ENCODE measurements at regions not wholly inside any gene's neighbourhood (a gene's known extent, or its start where the extent isn't known, plus 50 kb on each side); places are given as distances from the start of the nearest gene placed in this dataset.

DNA sequence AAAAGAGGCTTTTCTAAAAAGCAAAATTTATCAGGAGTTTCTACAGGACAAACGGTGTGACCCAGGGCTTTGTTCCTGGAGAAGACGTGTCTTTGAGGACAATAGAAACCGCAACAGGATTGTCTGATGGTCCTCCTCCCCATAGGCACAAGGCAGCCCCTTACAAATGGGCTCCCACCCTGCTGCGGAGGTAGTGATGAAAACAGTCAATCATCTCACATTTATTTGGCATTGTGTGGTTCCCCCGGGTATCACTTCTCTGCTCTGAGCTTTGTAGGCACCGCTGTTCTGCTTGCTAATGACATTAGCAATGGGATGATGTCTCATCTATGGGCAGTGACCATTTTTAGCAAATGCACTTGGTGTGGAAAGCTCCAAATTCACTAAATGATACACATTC lies 155.5 kb upstream of the TMPO start:
- intact Hi-C loops (cut with DNase I): no loop called here
- 83 to 84% methylated on average over 6 of the region's 6 CpGs for WGBS, 2 donors
- ATAC-seq: no peak
- DNase-seq: no peak
- H3K27ac ChIP-seq: no peak overlapping the region
- H3K36me3 ChIP-seq: no peaks in the 10 kb centered on the region
- H3K9me3 ChIP-seq: no peaks in the 10 kb centered on the region
- TF ChIP-seq, protein P1, sequence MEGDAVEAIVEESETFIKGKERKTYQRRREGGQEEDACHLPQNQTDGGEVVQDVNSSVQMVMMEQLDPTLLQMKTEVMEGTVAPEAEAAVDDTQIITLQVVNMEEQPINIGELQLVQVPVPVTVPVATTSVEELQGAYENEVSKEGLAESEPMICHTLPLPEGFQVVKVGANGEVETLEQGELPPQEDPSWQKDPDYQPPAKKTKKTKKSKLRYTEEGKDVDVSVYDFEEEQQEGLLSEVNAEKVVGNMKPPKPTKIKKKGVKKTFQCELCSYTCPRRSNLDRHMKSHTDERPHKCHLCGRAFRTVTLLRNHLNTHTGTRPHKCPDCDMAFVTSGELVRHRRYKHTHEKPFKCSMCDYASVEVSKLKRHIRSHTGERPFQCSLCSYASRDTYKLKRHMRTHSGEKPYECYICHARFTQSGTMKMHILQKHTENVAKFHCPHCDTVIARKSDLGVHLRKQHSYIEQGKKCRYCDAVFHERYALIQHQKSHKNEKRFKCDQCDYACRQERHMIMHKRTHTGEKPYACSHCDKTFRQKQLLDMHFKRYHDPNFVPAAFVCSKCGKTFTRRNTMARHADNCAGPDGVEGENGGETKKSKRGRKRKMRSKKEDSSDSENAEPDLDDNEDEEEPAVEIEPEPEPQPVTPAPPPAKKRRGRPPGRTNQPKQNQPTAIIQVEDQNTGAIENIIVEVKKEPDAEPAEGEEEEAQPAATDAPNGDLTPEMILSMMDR (IDR thresholded peaks at IDR 0.05): no peak
- no peak overlapping the region for H3K4me3 ChIP-seq
- H3K4me1 ChIP-seq: peaks cover 0 to 6% (median 0%) of the 10 kb centered on the region in 9 donors
- peaks cover 0 to 13% (median 0%) of the 10 kb centered on the region in 7 donors for H3K27me3 ChIP-seq

DNA sequence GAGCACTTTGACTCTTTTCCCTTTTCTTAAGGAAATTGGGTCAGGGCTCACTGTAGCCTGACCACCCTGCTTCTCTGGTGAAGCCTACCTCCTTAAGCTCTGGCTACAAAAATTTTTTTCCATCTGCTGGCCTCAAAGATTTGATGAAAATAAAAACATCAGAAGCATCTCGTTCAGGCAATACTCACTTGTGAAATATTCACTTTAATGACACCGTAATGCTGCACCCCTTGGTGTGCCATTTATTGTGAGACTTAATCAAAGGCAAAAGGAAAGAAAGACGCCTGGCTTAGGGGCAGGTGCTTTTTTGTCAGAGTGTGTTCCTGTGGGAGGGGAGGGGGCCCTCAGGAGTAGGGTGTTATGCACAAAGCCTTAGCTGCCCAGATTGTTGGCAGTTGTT lies 155.0 kb upstream of the TMPO start:
- H3K27me3 ChIP-seq: peaks cover 0 to 13% (median 0%) of the 10 kb centered on the region in 7 donors
- H3K27ac ChIP-seq: no peak overlapping the region
- no peaks in the 10 kb centered on the region for H3K9me3 ChIP-seq
- no peak overlapping the region for H3K4me3 ChIP-seq
- peaks cover 0 to 6% (median 0%) of the 10 kb centered on the region in 9 donors for H3K4me1 ChIP-seq
- no peak for DNase-seq
- intact Hi-C loops (cut with DNase I): no loop called here
- ATAC-seq: no peak
- TF ChIP-seq, protein P1 (IDR thresholded peaks at IDR 0.05): no peak
- no peaks in the 10 kb centered on the region for H3K36me3 ChIP-seq
- WGBS, 2 donors: 78 to 79% methylated on average over 3 of the region's 3 CpGs

DNA sequence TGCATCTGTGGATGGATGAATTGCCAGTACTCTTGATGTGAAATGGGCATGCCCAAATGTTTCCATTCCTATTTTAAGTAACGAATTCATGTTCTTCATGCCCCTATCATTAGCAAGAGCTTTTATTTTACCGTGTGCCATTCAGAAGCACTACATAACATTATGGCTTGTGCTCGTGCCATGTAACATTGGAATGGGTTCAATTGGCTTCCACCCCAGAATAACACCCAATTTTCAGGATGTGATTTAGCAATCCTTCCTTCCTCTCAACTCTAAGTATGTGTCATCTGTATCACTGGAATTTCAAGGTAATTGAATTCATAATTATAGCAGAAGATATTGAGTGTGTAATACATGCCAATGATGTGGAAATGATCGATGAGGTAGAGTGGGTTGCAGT lies 145.8 kb upstream of the TMPO start:
- intact Hi-C loops (cut with DNase I): no loop called here
- WGBS, 2 donors: 70 to 74% methylated on average over 4 of the region's 4 CpGs
- Histone ChIP-seq H3K4me1 (peaks cover 0 to 19% (median 0%) of the 10 kb centered on the region in 9 donors), H3K36me3 (no peaks in the 10 kb centered on the region), H3K9me3 (peaks cover 0 to 11% (median 0%) of the 10 kb centered on the region in 11 donors), H3K27me3 (peaks cover 0 to 4% (median 0%) of the 10 kb centered on the region in 7 donors), H3K27ac (no peak overlapping the region), H3K4me3 (no peak overlapping the region)
- DNase-seq (no peak), ATAC-seq (no peak)
- TF ChIP-seq, protein P1 (IDR thresholded peaks at IDR 0.05): no peak

- Histone ChIP-seq H3K27ac (no peak overlapping the region), H3K9me3 (peaks cover 0 to 11% (median 0%) of the 10 kb centered on the region in 11 donors), H3K27me3 (peaks cover 0 to 4% (median 0%) of the 10 kb centered on the region in 7 donors), H3K36me3 (no peaks in the 10 kb centered on the region), H3K4me3 (no peak overlapping the region), H3K4me1 (peaks cover 0 to 19% (median 0%) of the 10 kb centered on the region in 9 donors)
- ATAC-seq (no peak), DNase-seq (no peak)
- TF ChIP-seq, protein P1 (IDR thresholded peaks at IDR 0.05): no peak
- intact Hi-C loops (cut with DNase I): loop anchor here in 1 of 10 donors (5.0 kb wide), 1 partner anchor 1384 kb away; no protein-coding TSS in a partner anchor
- 69 to 83% methylated on average over 1 of the region's 1 CpG for WGBS, 2 donors
Observed at GRCh38 chr12:98370976-98371375, 144.4 kb upstream of the TMPO start.

Measured in heart right ventricle (tissue), 16 donors.